ENCODE measurements at regions not wholly inside any gene's neighbourhood (a gene's known extent, or its start where the extent isn't known, plus 50 kb on each side); places are given as distances from the start of the nearest gene placed in this dataset.

- peak; percentile 30 for DNase-seq
Observed at GRCh38 chr15:56307180-56307579, 58.0 kb upstream of the TEX9 start.

- no peak for DNase-seq
Observed at GRCh38 chr15:56298723-56299122, 55.0 kb upstream of the RFX7 start.

- no peak for DNase-seq
Observed at GRCh38 chr15:56295433-56295832, 51.8 kb upstream of the RFX7 start.

GRCh38 chr15:56293495-56294292, 50.0 kb upstream of the RFX7 start:
- DNase-seq, result no peak
